UCSD-AML1 (cell line): ENCODE measurements at regions not wholly inside any gene's neighbourhood (a gene's known extent, or its start where the extent isn't known, plus 50 kb on each side); places are given as distances from the start of the nearest gene placed in this dataset.

Experiments used
- DNase-seq: peaks from one replicate; lab custom pipeline; 2025; ENCODE audit not compliant: unreplicated experiment; lab: John Stamatoyannopoulos, UW

DNA sequence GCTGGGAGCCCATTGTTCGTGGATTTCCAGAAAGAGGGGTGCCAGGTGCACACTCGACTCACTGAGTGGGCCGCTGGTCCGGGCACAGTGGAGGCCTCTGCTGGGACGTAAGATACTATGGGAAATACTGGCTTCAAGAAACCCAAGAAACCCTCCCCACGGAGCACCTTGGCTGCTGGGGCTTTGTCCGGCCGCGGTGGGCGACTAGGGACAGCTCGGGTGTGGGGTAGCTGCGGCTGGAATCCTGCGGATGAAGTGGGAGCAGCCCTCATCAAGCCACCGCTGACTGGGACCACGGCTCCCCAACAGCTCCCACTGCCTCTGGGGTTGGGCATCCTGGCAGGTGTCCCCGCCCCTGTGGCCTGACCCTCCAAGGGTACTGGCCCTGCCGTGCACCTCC, 69.5 kb upstream of the GATA5 start:
- DNase-seq, result no peak

DNA sequence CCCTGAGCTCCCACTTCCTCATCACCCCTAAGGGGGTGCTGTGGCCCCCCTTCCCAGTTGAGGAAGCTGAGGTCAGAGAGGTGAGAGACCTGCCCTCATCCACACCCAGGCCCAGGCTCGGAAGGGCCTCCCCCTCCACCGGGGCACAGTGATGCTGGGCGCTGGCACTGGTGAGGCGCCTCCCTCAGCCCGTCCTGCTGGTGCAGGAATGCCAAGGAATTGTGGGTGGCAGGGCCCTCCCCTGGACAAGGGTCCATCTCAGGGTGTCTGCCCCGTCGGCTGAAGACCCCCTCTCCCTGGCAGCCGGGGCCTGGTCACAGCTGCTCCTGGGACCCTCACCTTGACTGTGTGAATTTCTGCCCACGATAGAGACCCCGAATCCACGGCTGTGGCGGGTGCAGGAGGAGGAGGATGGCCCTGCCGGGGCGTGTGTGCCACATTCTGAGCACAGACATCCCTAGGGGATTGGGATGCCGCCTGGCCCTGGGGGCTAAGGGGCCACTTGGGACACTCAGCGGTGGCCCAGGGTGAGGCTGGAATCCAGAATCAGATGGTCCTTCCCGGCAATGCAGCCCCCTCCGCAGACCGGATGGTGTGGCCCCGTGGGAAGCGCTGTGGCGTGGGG, 70.2 kb upstream of the GATA5 start:
- DNase-seq, result no peak

DNA sequence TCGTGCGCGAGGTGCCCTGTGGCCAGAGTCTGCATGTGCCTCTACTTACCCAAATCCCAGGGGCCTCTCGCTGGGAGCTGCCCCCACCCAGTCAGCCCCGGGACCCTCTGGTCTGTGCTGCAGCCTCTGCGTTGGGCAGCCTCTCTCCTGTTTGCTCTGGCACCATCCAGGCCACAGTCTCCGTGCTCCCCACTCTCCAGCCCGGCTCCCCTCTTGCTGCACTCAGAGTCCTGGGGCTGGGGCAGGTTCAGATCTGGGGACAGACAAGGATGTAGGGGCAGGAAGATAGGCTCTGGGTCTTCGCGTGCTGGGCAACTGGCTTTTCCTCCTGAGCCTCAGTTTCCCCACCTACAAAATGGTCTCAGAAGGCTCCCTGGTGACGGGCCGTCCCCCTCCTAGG, 70.8 kb upstream of the GATA5 start:
- no peak for DNase-seq

DNA sequence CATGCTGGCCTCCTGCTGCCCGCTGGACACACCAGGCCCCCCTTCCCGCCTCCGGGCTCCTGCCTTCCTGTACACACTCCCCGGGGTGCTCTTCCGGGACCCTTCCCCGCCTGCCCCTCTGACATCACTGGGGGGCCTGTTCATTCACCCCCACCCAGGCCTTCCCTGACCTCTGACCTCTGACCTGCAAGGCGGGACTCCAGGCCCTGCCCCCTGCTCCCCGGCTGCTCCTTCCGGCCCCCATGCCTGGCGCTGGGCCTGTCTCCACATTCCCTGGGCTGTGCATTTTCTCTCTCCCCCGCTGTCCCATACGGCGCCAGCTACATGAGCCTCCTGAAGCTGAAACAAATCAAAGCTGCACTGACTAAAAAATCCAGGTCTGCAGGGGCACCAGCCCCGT, 71.6 kb upstream of the GATA5 start:
- no peak for DNase-seq

DNA sequence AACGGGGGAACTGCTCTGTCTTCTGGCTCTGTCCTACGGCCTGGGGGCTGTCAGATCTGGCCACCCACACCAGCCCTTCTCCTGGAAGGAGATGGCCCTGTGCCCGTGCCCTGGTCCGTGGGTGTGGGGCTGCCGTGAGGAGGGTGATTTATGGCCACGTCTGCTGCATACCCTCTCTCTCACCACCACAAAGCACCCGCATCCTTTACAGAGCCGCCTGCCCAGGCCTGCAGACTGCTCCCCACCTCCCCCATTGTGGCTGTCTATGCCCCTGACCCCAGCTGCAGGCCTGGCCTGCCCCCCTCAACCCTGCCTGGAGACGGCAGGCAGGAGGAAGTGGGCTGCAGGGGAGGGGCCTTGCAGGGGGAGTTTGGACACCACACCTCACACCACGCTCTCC, 72.7 kb upstream of the GATA5 start:
- peak; percentile 78 for DNase-seq

DNA sequence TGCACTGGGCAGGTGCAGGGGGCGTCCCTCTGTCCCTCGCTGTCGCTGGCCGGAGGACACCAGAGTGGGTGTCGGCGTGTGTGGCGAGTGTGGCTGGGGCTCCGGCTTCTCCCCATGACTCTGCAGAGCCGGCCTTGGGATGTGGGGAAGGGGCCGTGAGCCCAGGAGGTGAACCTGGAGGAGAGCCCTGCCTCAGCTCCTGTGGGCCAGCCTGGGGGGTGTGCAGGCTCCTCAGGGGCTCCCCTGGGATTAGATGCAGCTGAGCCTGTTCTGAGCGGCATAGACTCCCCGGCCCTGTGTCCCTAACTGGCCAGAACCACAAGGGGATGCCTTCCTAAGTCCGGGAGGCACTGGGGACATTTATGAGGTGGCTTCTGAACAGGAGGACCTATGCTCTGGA, 73.2 kb upstream of the GATA5 start:
- DNase-seq, result no peak

DNA sequence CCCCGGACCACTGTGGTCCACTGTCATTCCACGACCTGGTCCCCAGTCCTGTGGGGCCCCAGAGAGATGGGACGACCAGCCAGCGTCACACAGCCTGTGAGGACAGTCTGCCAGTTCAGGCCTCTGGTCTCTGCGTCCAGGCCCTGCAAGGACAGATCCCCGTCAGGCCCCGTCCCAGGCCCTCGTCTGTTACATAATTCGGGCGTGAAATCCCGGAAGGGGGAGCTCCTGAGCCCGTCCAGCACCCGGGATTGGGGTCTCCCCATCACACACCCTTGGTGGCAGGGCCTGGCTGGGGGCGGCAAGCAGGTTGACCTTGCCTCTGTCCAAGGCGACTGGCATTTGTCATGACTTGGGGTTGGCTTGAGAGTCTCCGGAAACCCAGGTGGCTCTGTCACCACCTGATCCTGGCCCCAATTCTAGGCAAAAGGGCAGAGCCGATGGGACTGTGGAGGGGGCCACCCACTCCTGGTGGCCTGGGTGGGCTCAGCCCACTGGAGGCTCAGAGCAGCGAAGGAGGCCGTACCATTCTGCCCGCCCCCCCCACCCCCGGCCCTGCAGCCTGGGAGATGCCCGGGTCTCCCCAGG, 73.8 kb upstream of the GATA5 start:
- DNase-seq, result no peak

DNA sequence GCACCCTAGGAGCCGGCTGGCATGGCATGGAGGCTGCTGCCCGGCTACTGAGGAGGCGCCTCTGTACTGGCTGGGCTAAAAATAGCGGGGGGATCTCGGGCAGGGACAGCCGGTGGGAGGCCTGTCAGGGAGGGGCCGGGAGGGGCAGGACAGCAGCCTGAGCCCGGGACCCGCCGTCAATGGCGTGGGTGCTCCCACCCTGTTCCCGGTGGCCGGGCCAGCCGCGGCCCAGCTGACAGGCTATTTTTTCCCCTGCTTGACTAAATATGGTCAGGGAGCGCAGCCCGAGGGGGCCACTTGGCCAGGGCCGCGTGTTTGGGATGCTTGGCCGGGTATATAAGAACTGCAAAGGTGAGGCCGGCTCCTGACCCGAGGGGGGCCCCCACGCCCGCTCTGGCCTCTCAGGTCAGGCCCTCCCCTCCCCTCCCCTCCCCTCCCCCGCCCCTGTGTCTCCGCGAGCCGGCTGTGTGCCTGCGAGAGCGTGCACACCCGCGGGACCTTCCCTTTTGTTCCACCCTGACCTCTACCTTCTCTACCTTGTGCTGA, 74.4 kb upstream of the GATA5 start:
- DNase-seq, result no peak

DNA sequence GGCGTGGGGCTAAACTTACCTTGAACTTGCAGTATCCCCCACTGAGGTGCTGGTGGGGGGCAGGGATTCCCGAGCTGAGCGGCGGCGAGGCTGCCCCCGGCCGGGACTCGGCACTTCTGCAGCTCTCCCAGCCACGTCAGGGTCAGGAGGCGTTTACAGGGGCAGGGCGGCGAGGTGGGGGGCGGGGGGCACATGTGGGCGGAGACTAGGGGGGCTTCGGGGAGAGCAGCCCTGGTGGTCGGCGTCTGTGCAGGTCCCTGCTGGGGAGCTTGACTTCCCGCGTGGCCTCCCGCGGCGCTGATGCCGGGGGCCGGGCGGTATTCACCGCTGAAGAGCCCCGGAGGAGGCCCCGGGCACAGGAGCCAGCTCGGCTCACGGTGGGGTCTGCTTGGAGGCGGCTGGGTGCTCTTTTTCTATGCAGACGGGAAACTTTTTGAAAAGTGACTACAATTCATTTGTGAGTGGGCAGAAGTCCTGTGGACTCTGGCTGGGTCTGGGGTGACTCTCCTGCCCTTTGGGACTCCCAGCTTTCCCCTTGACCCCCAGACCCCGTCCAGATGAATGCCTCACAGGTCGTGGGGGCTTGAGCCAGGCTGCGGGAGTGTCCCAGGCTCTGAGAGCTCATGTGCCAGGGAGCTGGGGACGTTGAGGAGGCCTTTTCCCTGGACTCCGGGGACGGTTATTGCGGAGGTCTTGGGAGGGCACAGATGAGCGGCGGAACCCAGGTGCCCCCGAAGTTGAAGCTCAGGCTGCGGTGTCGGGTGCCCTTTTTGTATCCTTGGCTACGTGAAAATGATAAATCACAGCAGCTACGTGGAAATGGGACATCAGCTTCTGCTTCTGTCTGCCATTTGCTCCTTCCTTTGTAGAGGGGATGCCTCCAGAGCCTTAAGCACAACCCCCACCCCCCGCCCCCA, 75.9 kb upstream of the GATA5 start:
- no peak for DNase-seq

DNA sequence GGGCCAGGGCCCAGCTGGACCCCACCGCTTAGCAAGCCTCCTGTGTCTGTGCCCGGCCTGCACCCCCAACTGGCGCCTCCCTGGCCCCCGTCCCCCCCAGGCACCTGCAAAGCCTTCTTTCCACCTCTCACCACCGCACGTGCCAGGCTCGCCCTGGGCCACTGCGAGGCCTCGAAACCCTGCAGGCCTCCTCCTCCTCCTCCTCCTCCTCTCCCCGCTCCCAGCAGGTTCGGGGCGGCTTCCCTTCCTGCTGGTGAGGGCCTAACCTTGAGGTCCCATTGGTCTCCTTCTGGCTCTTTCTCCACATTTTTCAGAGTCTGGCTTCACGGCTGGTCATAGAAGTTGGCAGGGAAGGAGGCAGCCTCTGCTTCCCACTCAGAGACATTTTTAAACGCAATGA, 76.8 kb upstream of the GATA5 start:
- DNase-seq, result no peak

DNA sequence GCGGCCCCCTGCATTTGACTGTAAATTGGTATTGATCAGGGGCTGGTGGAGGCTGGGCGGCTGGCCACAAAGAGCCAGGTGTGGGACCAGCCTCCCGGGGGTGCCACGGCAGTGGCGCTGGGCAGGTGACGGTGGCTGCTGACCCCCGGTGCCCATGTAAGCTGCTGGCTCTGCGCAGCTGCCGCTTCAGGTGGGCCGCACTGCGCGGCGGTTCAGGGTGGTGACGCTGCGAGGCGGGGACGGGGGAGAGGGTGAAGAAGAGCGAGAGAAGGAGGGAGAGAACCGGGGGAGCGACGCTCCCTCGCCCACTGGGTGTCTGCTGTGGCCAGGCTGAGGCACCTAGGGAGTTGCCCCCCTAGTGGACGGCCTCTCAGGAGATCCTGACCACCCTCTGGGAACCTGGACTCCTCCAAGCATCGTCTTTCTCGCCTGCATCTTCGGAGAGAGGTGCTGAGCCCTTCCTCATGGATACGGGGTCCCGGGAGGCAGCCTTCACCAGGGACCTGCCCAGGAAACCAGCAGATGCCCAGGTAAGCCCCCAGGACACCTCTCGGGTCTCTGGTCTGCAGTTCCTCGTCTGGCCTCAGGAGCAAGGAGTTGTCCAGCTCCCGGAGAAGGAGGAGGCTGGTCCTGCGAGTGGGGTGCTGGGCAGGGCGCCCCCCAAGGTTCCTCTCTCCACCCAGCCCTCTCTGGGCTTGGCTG, 77.5 kb upstream of the GATA5 start:
- no peak for DNase-seq

DNA sequence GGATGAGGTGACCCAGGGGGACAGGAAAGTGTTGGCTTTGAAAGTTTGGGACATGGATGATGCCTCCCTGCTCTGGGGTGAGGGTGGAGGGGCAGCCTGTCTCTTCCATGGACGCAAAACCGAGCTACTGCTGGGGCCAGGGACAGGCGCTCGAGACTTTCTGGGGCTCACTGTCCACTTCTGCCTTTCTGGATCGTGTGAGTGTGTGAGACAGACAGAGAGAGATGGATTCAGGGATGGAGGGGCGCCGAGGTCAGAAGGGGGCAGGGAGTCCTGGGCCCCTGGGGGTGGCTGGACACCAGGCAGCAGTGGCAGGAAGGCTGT, 78.0 kb upstream of the GATA5 start:
- DNase-seq, result no peak

DNA sequence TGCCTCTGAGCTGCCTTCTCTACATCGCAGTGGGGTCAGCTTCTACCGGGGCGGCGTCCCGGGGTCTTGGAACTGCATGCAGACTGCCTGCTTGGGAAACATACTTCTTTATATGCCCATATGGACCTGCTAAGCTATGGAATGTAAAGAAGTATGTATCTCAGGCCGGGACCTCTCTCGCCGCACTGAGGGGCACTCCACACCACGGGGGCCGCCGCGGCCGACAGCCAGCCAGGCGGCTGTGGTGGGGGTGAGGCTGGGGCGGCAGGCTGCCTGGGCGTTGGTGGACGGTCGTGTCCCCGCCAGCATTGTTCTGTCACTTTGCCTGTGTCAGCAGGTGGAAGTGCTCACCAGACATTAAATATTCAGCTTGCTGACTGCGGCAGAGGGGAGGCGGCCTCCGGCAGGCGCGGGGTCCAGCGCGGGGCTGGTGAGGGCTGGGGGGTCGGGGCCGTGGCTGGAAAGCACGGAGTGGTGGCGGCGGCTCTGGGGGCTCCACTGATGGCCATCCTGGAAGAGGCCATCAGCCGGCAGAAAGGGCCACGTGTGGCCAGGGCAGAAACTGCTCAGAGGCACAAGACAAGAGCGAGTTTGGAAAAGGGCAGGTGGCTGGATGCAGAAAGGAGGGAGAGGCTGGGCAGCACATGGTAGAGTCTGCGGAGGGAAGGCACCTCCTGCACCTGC, 78.6 kb upstream of the GATA5 start:
- no peak for DNase-seq

DNA sequence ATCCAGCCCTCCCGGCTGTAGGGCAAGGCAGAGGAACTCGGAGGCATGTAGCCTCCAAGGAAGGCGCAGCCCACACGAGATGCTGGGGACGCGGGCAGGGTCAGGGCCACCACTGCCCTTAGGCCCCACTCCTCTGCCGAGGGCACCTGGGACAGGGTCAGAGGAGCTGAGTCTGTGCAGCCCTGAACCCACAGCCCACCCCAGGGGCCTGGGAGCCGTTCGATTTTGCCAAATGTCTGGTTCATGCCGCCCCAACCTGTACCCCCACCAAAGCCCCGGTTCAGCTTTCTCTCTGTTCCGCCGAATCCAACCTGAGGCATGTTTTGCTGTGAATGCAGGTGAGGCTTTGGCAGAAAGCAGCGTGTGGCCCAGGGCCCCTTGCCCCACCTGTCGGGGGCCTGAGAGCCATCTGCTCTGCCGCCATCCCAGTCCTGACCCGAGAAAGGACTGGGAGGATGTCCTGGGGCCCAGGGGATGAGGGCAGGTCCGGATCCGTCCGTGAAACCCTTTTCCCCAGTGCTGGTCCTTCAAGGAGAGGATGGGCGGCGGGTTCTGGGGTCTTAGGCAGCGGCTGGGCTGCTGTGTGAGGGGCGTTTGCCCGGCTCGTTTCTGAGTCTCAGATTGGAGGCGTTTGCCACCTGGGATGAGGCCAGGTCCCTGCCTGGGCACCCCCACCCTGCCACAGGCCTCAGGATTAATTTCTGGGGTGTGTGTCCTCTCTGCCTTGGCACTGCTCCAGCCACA, 79.3 kb upstream of the GATA5 start:
- DNase-seq, result no peak

DNA sequence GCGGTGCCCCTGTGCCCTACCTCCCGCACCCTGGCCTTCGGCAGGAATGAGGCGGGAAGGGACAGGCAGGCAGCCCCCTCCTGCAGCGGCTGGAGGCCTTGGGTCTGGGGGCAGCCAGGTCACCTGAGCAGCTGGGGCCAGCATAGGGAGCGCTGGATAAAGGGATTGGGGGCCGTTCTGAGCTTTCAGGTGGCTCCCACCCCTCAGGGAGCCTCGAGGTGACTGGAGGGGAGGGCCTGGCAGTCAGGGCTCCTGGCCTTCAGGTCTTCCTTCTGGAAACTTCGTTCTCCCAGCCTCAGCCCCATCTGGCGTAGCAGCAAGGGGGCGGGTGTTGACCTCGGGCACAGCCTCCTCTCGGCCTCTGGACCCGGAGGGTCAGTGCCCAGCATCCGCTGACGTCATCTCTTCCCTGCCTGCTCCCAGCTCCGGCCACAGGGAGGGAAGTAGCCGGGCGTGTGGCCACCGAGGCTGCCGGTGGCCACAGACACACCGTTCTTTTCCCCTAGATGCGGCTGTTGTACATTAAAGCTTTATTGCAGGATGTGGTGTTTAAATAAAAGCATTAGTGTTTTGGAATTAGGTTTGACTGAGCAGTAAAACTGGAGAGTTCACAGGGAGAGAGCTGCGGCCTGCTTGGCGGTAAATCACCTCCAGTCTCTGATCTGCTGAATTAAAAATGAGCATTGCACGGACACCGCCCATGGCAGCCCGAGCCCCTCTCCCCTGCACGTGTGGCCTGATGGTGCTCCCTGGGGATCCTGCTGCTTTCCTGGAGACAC, 80.0 kb upstream of the GATA5 start:
- DNase-seq, result no peak

DNA sequence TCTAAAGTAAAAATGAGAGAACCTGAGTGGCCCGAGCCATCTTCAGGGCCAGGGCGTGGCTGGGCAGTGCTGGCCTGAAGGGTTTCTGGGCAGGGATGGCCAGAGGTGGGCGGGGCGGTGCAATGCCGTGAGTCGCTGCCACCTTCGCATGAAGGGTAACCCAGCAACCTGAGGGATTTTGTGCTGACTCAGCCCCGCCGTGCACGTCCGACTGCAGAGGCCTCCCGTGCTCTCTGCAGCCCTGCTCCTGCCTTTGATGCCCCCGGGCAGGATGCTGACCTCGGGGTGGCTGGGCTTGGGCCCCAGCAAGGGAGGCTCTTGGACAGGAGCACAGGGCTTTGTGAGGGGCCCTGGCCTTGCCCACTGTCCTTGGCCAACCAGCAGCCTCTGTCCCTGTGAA, 81.7 kb upstream of the GATA5 start:
- DNase-seq, result no peak

DNA sequence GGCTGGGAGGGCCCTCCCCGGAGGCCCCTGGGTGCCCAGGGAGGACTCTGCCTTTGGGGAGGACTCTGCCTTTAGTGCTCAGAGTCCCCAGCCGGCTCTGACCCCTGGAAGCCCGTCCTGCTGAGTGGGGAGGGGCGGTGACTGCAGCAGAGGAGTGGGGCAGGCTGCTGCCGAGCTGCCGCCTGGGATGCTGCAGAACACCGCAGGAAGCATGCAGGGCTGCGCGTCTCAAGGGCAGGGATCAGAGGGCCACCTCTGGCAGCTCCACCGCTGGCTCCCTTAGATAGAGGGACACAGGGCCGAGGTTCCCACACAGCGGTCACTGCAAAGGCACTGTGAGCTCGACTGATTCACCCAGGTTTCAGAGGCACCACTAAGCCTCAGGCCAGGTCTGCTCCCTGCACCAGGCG, 82.2 kb upstream of the GATA5 start:
- DNase-seq, result no peak

DNA sequence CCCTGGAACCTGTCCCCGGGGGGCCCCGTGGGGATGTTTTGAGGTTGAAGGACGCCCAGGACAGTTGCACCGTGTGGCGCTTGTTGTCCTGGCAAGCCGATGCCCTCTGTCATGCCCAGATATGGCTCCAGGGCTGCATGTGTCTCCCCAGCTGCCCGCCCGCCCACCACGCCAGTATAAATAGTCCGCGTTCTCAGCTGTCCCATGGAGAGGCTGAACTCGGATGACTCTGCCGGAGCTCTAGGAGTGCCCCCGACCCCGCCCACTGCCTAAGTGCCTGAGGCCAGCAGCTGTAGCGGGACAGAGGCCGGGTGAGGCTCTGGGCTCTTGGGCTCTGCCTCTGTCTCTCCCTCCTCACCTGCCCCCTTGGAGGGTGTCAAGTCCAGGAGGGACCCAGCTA, 83.0 kb upstream of the GATA5 start:
- no peak for DNase-seq

DNA sequence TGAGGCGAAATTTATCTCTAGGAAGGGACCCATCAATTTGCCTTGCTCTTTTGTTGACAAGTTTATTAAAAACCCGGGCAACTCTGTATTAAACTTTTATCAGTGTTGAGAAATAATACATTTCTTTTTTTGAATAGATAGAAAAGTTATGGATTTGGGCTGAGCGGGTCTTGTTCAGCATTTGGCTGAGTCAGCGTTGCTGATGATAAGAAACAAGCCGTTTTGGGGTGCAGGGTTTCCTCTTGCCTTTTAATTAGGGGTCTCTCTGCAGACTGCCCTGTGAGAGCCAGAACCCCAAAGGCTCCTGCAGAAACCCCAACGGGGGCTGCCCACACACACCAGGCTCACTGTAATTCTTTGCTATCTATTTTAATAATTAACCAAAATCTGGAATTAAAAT, 82.1 kb upstream of the SLCO4A1 start:
- no peak for DNase-seq

DNA sequence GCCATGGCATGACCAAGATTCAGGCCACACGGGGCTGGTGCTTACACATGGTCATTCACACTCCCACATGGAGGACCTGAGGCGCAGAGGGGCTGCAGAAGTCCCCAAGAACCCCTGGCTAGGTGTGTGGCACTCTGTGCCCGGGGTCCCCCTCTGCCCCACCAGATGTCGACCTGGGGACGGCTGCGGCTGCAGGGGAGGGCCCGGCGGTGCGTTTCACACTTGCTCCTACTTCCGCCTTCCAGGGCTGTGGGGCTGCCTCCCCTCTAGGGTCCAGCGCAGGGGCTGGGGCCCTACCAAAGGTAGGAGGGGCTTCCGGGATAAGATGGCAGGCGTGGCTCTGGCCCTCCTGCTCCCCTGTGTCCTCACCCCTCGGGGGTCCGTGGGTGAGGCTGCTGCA, 81.1 kb upstream of the SLCO4A1 start:
- no peak for DNase-seq
